GM18502 (cell line): ENCODE measurements at regions not wholly inside any gene's neighbourhood (a gene's known extent, or its start where the extent isn't known, plus 50 kb on each side); places are given as distances from the start of the nearest gene placed in this dataset.
A peak's percentile ranks its signal among the peaks of the same experiment; 100 is the strongest.
"Not testable (repeated sequence)": the region's sequence is repeated elsewhere in the genome, so short reads cannot be mapped to it uniquely, and the experiment has no call there.

Experiments
- ATAC-seq: cut with Tn5 transposase; IDR thresholded peaks from one replicate; pipeline ENCODE4 v1.9.1; 2021; ENCODE audit warnings: mild to moderate bottlenecking; ENCODE audit not compliant: unreplicated experiment, poor library complexity

GRCh38 chr11:129750343-129751292 lies 65.0 kb upstream of the TMEM45B start:
- peak; percentile 88 for ATAC-seq

GRCh38 chr11:129751511-129751910 lies 64.1 kb upstream of the TMEM45B start:
- ATAC-seq = no peak

- ATAC-seq = not testable (repeated sequence)
Measured at GRCh38 chr11:129763569-129763968, 52.1 kb upstream of the TMEM45B start.

- not testable (repeated sequence) for ATAC-seq
Measured at GRCh38 chr11:129764204-129764603, 51.4 kb upstream of the TMEM45B start.
